H1 (cell line): ENCODE measurements at regions not wholly inside any gene's neighbourhood (a gene's known extent, or its start where the extent isn't known, plus 50 kb on each side); places are given as distances from the start of the nearest gene placed in this dataset.

Experiments
- CTCF ChIA-PET: fragments of 300-600 bp; sonication (Branson Sonifier 250); formaldehyde crosslinking; loops from one replicate; lab custom pipeline; 2021; ENCODE audit not compliant: partially characterized antibody; lab: Charles Lee
- POLR2A ChIA-PET: fragments of 300-600 bp; sonication (Branson Sonifier 250); formaldehyde crosslinking; loops from one replicate; lab custom pipeline; 2021; ENCODE audit warnings: inconsistent platforms; ENCODE audit not compliant: partially characterized antibody; lab: Charles Lee
- DNase-seq, 2 experiments: peaks; one replicate each; pipeline versions ENCODE4 v3.0.0 to v3.0.0-alpha.2; 2010 to 2022; ENCODE audit warnings: low spot score in 2 of 2, low read depth in 1 of 2, mixed read lengths in 1 of 2
- FAIRE-seq: peaks from 2 replicates; lab custom pipeline; 2011; peaks lifted over from hg19 to GRCh38; lab: Jason Lieb, UNC
- H2AFZ ChIP-seq: 2 replicates; pipeline ENCODE4 v1.8.1; 2012; ENCODE audit warnings: low read length, inconsistent platforms
- H2AK5ac ChIP-seq: 2 replicates; pipeline ENCODE4 v1.6.1; 2013; ENCODE audit warnings: low read depth, low read length
- H2BK120ac ChIP-seq: replicated peaks from 2 replicates; pipeline ENCODE3; 2013; ENCODE audit warnings: low read depth, low read length, inconsistent platforms
- H2BK12ac ChIP-seq: 2 replicates; pipeline ENCODE4 v1.6.1; 2013; ENCODE audit warnings: low read depth, low read length
- H2BK15ac ChIP-seq: 2 replicates; pipeline ENCODE4 v1.6.1; 2013; ENCODE audit warnings: low read length
- H2BK20ac ChIP-seq: 2 replicates; pipeline ENCODE4 v1.6.1; 2013; ENCODE audit warnings: low read length
- H2BK5ac ChIP-seq: 2 replicates; pipeline ENCODE4 v1.6.1; 2013; ENCODE audit warnings: low read depth, low read length
- H3K14ac ChIP-seq: 2 replicates; pipeline ENCODE4 v1.6.1; 2013; ENCODE audit warnings: inconsistent platforms; ENCODE audit not compliant: insufficient read length
- H3K18ac ChIP-seq: 2 replicates; pipeline ENCODE4 v1.6.1; 2013; ENCODE audit warnings: low read length; ENCODE audit errors: extremely low read depth
- H3K23ac ChIP-seq: 2 replicates; pipeline ENCODE4 v1.6.1; 2013; ENCODE audit warnings: inconsistent platforms; ENCODE audit not compliant: insufficient read length
- H3K23me2 ChIP-seq: 2 replicates; pipeline ENCODE4 v1.6.1; 2013; ENCODE audit warnings: low read depth, low read length
- H3K27ac ChIP-seq: 2 replicates; pipeline ENCODE4 v1.6.1; 2011; ENCODE audit warnings: low read depth, low read length, inconsistent platforms
- H3K27me3 ChIP-seq, 4 experiments: replicated peaks in 1 of 4; 1 replicate in 1 of 4; 2 replicates in 3 of 4; pipeline versions ENCODE4 v1.6.1 to v1.8.1; 2011 to 2013; ENCODE audit warnings: low read length in 3 of 4, mild to moderate bottlenecking in 3 of 4, inconsistent platforms in 2 of 4, mixed read lengths in 2 of 4, moderate library complexity in 1 of 4; ENCODE audit not compliant: control insufficient read depth in 3 of 4, insufficient read depth in 3 of 4; ENCODE audit errors: extremely low read depth in 1 of 4
- H3K36me3 ChIP-seq, 4 experiments: 2 replicates each; pipeline versions ENCODE4 v1.6.1 to v1.8.1; 2011 to 2013; ENCODE audit warnings: mild to moderate bottlenecking in 4 of 4, low read length in 3 of 4, moderate library complexity in 2 of 4, control low read depth in 1 of 4, inconsistent platforms in 1 of 4; ENCODE audit not compliant: insufficient read depth in 4 of 4, control insufficient read depth in 2 of 4
- H3K4ac ChIP-seq: replicated peaks from 2 replicates; pipeline ENCODE3; 2013; ENCODE audit warnings: low read length, low read depth, mixed read lengths, inconsistent platforms; ENCODE audit not compliant: insufficient read length
- H3K4me1 ChIP-seq, 4 experiments: replicated peaks in 1 of 4; 1 replicate in 1 of 4; 2 replicates in 3 of 4; pipeline versions ENCODE4 v1.6.1 to v1.8.1; 2011 to 2013; ENCODE audit warnings: low read length in 3 of 4, inconsistent platforms in 2 of 4, mixed read lengths in 1 of 4; ENCODE audit not compliant: insufficient read depth in 4 of 4, control insufficient read depth in 3 of 4
- H3K4me2 ChIP-seq, 2 experiments: 2 replicates each; pipeline versions ENCODE4 v1.6.1 to v1.8.1; 2011 to 2013; ENCODE audit warnings: low read depth in 2 of 2, low read length in 2 of 2, control low read depth in 1 of 2, inconsistent platforms in 1 of 2, mild to moderate bottlenecking in 1 of 2; ENCODE audit not compliant: insufficient read depth in 1 of 2
- H3K4me3 ChIP-seq, 4 experiments: fragments of 200-600, 300-600 bp in 1 of 4; sonication (generic), shearing (Covaris generic), sonication (Bioruptor Twin) in 1 of 4; 2 replicates each; pipeline versions ENCODE4 v1.5.1 to v1.8.1; 2011 to 2016; ENCODE audit warnings: low read length in 4 of 4, low read depth in 3 of 4, control low read depth in 2 of 4, inconsistent platforms in 2 of 4, mild to moderate bottlenecking in 2 of 4, mixed read lengths in 1 of 4, moderate library complexity in 1 of 4; ENCODE audit not compliant: insufficient read depth in 2 of 4; ENCODE audit errors: extremely low read depth in 1 of 4
- H3K56ac ChIP-seq: replicated peaks from 2 replicates; pipeline ENCODE3; 2013; ENCODE audit warnings: low read depth, mild to moderate bottlenecking, mixed read lengths, low read length, inconsistent platforms; ENCODE audit not compliant: insufficient read length
- H3K79me1 ChIP-seq: 2 replicates; pipeline ENCODE4 v1.6.1; 2013; ENCODE audit warnings: low read depth, low read length, control low read depth
- H3K79me2 ChIP-seq, 2 experiments: 2 replicates each; pipeline versions ENCODE4 v1.6.1 to v1.8.1; 2012 to 2013; ENCODE audit warnings: low read length in 2 of 2, mild to moderate bottlenecking in 2 of 2, inconsistent platforms in 1 of 2; ENCODE audit not compliant: insufficient read depth in 2 of 2, control insufficient read depth in 1 of 2
- H3K9ac ChIP-seq, 4 experiments: replicated peaks in 1 of 4; 1 replicate in 1 of 4; 2 replicates in 3 of 4; pipeline versions ENCODE4 v1.6.1 to v1.8.1; 2011 to 2013; ENCODE audit warnings: low read depth in 3 of 4, low read length in 3 of 4, control low read depth in 2 of 4, mild to moderate bottlenecking in 2 of 4, moderate library complexity in 2 of 4, inconsistent platforms in 1 of 4; ENCODE audit errors: extremely low read depth in 1 of 4
- H3K9me3 ChIP-seq, 2 experiments: 2 replicates each; pipeline versions ENCODE4 v1.6.1 to v1.8.1; 2012 to 2013; ENCODE audit warnings: mild to moderate bottlenecking in 2 of 2, moderate library complexity in 2 of 2, control low read depth in 1 of 2, inconsistent platforms in 1 of 2, low read depth in 1 of 2, low read length in 1 of 2, mixed read lengths in 1 of 2; ENCODE audit not compliant: insufficient read depth in 2 of 2
- H4K20me1 ChIP-seq, 2 experiments: replicated peaks in 1 of 2; 2 replicates each; pipeline versions ENCODE3 to v1.8.1; 2011 to 2013; ENCODE audit warnings: inconsistent platforms in 2 of 2, low read length in 2 of 2, mild to moderate bottlenecking in 1 of 2; ENCODE audit not compliant: insufficient read depth in 2 of 2, control insufficient read depth in 1 of 2
- H4K5ac ChIP-seq: 2 replicates; pipeline ENCODE4 v1.6.1; 2013; ENCODE audit warnings: low read length, low read depth, mixed read lengths, inconsistent platforms; ENCODE audit not compliant: insufficient read length
- H4K8ac ChIP-seq: 2 replicates; pipeline ENCODE4 v1.8.0; 2013; ENCODE audit warnings: mild to moderate bottlenecking, moderate library complexity, low read length, inconsistent platforms; ENCODE audit not compliant: insufficient read depth; ENCODE audit errors: extremely low read depth
- H4K91ac ChIP-seq: replicated peaks from 2 replicates; pipeline ENCODE3; 2013; ENCODE audit warnings: low read length, mixed read lengths, inconsistent platforms; ENCODE audit not compliant: insufficient read length
- POLR2AphosphoS5 ChIP-seq: IDR thresholded peaks from 2 replicates; pipeline ENCODE4 v1.6.1; 2011; ENCODE audit warnings: low read depth, low read length
- SP4 ChIP-seq: IDR thresholded peaks from 2 replicates; pipeline ENCODE4 v1.6.1; 2012; ENCODE audit warnings: low read length, inconsistent platforms
- WGBS, 2 experiments: shearing (Covaris generic) in 1 of 2; methylation state at CpG; one replicate each; pipeline versions ENCODE4 v1.1.6 to v1.1.7; 2013 to 2015; ENCODE audit warnings: low lambda C conversion rate in 2 of 2, mixed read lengths in 2 of 2, inconsistent platforms in 1 of 2, low coverage in 1 of 2, missing lambda C conversion rate in 1 of 2; ENCODE audit not compliant: insufficient replicate concordance in 2 of 2, insufficient coverage in 1 of 2, insufficient read length in 1 of 2; ENCODE audit errors: extremely low coverage in 1 of 2, missing lambda C conversion rate in 1 of 2; 5-methylcytosine and 5-hydroxymethylcytosine counted together
- TF ChIP-seq, protein P1 (sequence below): IDR thresholded peaks from 2 replicates; pipeline ENCODE4 v1.6.1; 2012; ENCODE audit warnings: inconsistent platforms

DNA sequence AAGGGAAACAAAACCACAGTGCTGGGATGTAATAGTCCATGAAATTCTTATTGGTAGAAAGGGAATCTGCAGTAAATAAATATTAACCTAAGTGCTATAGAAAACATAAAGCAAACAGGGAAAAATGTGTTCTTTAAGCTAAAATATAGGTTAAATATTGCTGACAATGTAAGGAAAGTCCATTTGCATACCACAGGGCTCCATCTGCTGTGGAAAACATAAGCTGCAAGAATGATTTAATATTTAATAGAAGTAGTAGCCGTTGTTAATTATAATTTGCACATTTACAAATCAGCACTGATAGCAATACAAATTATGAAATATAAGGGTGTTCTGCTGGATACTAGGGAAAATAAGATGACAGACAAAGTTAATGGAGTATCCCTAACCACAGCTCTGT lies 444.9 kb upstream of the PKN2 start:
- no peaks in the 10 kb centered on the region for H3K23me2 ChIP-seq
- H3K27me3 ChIP-seq, result no peaks in the 10 kb centered on the region
- no peak overlapping the region for H2AK5ac ChIP-seq
- no peak overlapping the region for H3K56ac ChIP-seq
- H3K79me1 ChIP-seq, result no peaks in the 10 kb centered on the region
- CTCF ChIA-PET, result interaction anchor here (0.5 to 1.2 kb wide), 5 partner anchors 11 to 1735 kb away, joined by 3 to 5 read pairs (median 3); no protein-coding TSS in a partner anchor
- no peak overlapping the region for H2BK5ac ChIP-seq
- no peak overlapping the region for H2BK12ac ChIP-seq
- H3K18ac ChIP-seq, result no peak overlapping the region
- no peak overlapping the region for H4K5ac ChIP-seq
- H4K20me1 ChIP-seq, result no peaks in the 10 kb centered on the region
- FAIRE-seq, result no peak
- WGBS, 2 experiments, result 91% methylated on average over 1 of the region's 1 CpG; no CpG with 5 or more reads in 1 of the 2 experiments
- no peaks in the 10 kb centered on the region for H3K36me3 ChIP-seq
- no peak overlapping the region for H3K4ac ChIP-seq
- no peak overlapping the region for H2BK20ac ChIP-seq
- POLR2A ChIA-PET, result no interaction called here
- no peak overlapping the region for H3K23ac ChIP-seq
- no peak overlapping the region for H3K4me2 ChIP-seq
- H4K8ac ChIP-seq, result no peak overlapping the region
- no peak overlapping the region for H2BK120ac ChIP-seq
- no peaks in the 10 kb centered on the region for H3K4me1 ChIP-seq
- no peaks in the 10 kb centered on the region for H3K79me2 ChIP-seq
- no peaks in the 10 kb centered on the region for H3K9me3 ChIP-seq
- H2BK15ac ChIP-seq, result no peak overlapping the region
- no peak overlapping the region for H3K9ac ChIP-seq
- no peak for DNase-seq
- no peak overlapping the region for H2AFZ ChIP-seq
- TF ChIP-seq, protein P1, sequence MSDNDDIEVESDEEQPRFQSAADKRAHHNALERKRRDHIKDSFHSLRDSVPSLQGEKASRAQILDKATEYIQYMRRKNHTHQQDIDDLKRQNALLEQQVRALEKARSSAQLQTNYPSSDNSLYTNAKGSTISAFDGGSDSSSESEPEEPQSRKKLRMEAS, result no peak
- TF ChIP-seq SP4 (no peak), POLR2AphosphoS5 (no peak)
- no peak overlapping the region for H4K91ac ChIP-seq
- H3K4me3 ChIP-seq, result no peak overlapping the region
- no peak overlapping the region for H3K27ac ChIP-seq
- H3K14ac ChIP-seq, result no peak overlapping the region
